Stimulated activated CD4-positive, alpha-beta T cell treated with anti-CD3 and anti-CD28 coated beads, Interleukin-15, amount 100 ng/mL, for 1 hour (primary cell): ENCODE measurements at regions not wholly inside any gene's neighbourhood (a gene's known extent, or its start where the extent isn't known, plus 50 kb on each side); places are given as distances from the start of the nearest gene placed in this dataset.
"Not testable (repeated sequence)": the region's sequence is repeated elsewhere in the genome, so short reads cannot be mapped to it uniquely, and the experiment has no call there.

Source experiments
- DNase-seq, 2 donors: peaks; one replicate each; pipeline ENCODE4 v3.0.0-alpha.2; 2020; ENCODE audit warnings: low read depth in 1 of 2, low spot score in 1 of 2

- DNase-seq: no peak
Measured at GRCh38 chr2:239866778-239867177, 158.4 kb downstream of the NDUFA10 start.

- no peak for DNase-seq
Measured at GRCh38 chr2:239866350-239866749, 158.8 kb downstream of the NDUFA10 start.

GRCh38 chr2:239865856-239866255, 159.3 kb downstream of the NDUFA10 start:
- DNase-seq: not testable (repeated sequence)

- no peak for DNase-seq
Measured at GRCh38 chr2:239865059-239865639, 160.0 kb downstream of the NDUFA10 start.

GRCh38 chr2:239864247-239865058, 160.7 kb downstream of the NDUFA10 start:
- no peak for DNase-seq

GRCh38 chr2:239862613-239863012, 162.5 kb downstream of the NDUFA10 start:
- no peak for DNase-seq

GRCh38 chr2:239858179-239858578, 167.0 kb downstream of the NDUFA10 start:
- DNase-seq: no peak

GRCh38 chr2:239857591-239857990, 167.6 kb downstream of the NDUFA10 start:
- DNase-seq: no peak

- DNase-seq: no peak
Measured at GRCh38 chr2:239856620-239857285, 168.4 kb downstream of the NDUFA10 start.

GRCh38 chr2:239855863-239856587, 169.1 kb downstream of the NDUFA10 start:
- DNase-seq: no peak

- no peak for DNase-seq
Measured at GRCh38 chr2:239854596-239854995, 170.5 kb downstream of the NDUFA10 start.

- no peak for DNase-seq
Measured at GRCh38 chr2:239853706-239854327, 171.3 kb downstream of the NDUFA10 start.

- no peak for DNase-seq
Measured at GRCh38 chr2:239853121-239853520, 172.0 kb downstream of the NDUFA10 start.

GRCh38 chr2:239852272-239852671, 172.9 kb downstream of the NDUFA10 start:
- no peak for DNase-seq

GRCh38 chr2:239846789-239847676, 178.1 kb downstream of the NDUFA10 start:
- DNase-seq: no peak

- no peak for DNase-seq
Measured at GRCh38 chr2:239845968-239846367, 179.2 kb downstream of the NDUFA10 start.

GRCh38 chr2:239839306-239839705, 185.8 kb downstream of the NDUFA10 start:
- DNase-seq: no peak

- no peak for DNase-seq
Measured at GRCh38 chr2:239836021-239836765, 188.9 kb downstream of the NDUFA10 start.

- DNase-seq: no peak
Measured at GRCh38 chr2:239835056-239835455, 190.1 kb downstream of the NDUFA10 start.
